ENCODE measurements at regions not wholly inside any gene's neighbourhood (a gene's known extent, or its start where the extent isn't known, plus 50 kb on each side); places are given as distances from the start of the nearest gene placed in this dataset.

DNA sequence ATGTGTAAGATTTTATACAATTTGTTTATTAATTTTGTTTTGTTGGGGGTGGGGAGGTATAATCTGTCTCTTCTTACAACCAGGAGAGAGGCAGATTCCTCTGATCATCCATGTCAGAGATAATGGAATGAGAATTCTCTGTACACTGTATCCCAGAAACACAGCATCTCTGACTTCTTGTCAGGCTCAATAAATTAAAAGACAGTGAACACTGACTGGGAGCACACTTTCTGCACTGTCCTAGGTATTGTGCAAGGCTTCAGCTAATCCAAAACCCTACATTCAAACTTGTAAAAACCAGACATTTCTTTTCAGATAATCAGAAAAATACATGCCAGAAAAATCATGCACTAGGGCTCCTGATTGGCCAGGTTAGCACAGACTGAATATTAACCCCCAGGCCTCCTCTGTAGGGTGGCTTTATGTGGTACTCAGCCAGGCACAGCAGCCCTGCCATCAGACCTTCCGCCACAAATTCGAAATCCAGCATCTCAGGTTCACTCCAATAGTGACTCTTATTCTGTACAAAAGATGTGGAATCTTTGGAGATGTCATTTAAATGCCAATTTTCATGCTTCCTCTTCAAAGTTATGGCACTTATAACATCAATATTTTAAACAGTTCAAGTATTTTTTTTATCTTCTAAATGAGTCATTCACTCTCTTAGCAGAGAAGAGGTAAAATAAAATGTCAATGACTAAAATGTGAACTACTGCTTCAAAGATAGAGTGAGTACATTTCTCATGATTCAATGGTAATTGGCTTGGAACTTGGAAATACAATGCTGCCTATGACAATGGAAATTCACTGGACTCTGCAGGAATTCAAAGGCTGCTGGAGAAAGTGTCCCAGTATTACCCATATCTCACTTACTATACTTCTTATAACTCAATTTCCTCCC is 211.5 kb downstream of the KLF12 start:
- Histone ChIP-seq H3K4me3 (replicated peaks in 1 of 3; ENCODE audit: low read depth in 2 of 3, low read length in 3 of 3) (no peak overlapping the region), H2AFZ (ENCODE audit: insufficient read depth, low read depth, low read length, poor library complexity, severe bottlenecking) (no peak overlapping the region), H3K27me3 (ENCODE audit: control insufficient read depth in 2 of 2, insufficient read depth in 2 of 2, low read length in 2 of 2) (no peaks in the 10 kb centered on the region), H3K79me2 (ENCODE audit: insufficient read depth, low read length) (no peaks in the 10 kb centered on the region), H3K4me1 (ENCODE audit: control insufficient read depth in 1 of 2, insufficient read depth in 2 of 2, low read length in 2 of 2) (no peaks in the 10 kb centered on the region), H3K27ac (ENCODE audit: low read depth in 1 of 2, low read length in 2 of 2) (no peak overlapping the region), H3K36me3 (replicated peaks in 1 of 2; ENCODE audit: control insufficient read depth in 1 of 2, insufficient read depth in 2 of 2, low read length in 2 of 2) (no peaks in the 10 kb centered on the region), H3K9ac (ENCODE audit: insufficient read depth, low read length, poor library complexity, severe bottlenecking) (no peak overlapping the region), H4K20me1 (ENCODE audit: insufficient read depth, low read length) (no peaks in the 10 kb centered on the region), H3K4me2 (replicated peaks; ENCODE audit: extremely low read depth, low read length, poor library complexity, severe bottlenecking) (no peak overlapping the region), H3K9me3 (replicated peaks in 1 of 2; ENCODE audit: control insufficient read depth in 1 of 2, insufficient read depth in 1 of 2, low read length in 2 of 2) (no peaks in the 10 kb centered on the region)
- TF ChIP-seq, protein P1, sequence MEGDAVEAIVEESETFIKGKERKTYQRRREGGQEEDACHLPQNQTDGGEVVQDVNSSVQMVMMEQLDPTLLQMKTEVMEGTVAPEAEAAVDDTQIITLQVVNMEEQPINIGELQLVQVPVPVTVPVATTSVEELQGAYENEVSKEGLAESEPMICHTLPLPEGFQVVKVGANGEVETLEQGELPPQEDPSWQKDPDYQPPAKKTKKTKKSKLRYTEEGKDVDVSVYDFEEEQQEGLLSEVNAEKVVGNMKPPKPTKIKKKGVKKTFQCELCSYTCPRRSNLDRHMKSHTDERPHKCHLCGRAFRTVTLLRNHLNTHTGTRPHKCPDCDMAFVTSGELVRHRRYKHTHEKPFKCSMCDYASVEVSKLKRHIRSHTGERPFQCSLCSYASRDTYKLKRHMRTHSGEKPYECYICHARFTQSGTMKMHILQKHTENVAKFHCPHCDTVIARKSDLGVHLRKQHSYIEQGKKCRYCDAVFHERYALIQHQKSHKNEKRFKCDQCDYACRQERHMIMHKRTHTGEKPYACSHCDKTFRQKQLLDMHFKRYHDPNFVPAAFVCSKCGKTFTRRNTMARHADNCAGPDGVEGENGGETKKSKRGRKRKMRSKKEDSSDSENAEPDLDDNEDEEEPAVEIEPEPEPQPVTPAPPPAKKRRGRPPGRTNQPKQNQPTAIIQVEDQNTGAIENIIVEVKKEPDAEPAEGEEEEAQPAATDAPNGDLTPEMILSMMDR (IDR thresholded peaks at IDR 0.05), result no peak
- intact Hi-C loops (cut with micrococcal nuclease), result no loop called here
- no peak for DNase-seq
- H3K27me3 Mint-ChIP-seq (ENCODE audit: low read depth in 3 of 3), result no peaks in the 10 kb centered on the region
- H3K36me3 Mint-ChIP-seq, result no peaks in the 10 kb centered on the region
- WGBS (ENCODE audit: insufficient coverage), result no CpG with 5 or more reads among the region's 2 CpGs
- H3K4me1 Mint-ChIP-seq, result no peaks in the 10 kb centered on the region
- H3K4me3 Mint-ChIP-seq, result no peak overlapping the region
- H3K27ac Mint-ChIP-seq, result no peak overlapping the region
- H3K9me3 Mint-ChIP-seq, result peaks cover 0 to 4% (median 0%) of the 10 kb centered on the region in 7 donors

DNA sequence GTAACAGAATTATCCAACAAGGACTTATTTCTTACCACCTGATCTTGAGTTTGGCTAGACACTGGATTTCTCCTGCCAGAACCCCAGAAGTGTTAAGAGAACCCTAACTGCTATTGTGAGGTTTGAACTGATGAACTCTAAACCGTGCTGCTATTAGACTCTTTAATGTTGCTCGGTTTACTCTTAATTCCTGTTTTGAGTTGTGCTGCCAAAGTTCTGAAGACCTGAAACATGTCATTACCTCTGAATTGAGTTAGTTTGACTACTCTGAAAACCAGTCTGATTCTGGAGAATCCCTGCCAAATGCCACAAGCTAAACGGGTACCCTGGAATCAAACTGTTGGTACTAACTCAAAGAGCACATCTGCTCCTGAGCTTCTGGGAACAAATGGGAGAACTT is 215.5 kb downstream of the KLF12 start:
- Histone ChIP-seq H2AFZ (ENCODE audit: insufficient read depth, low read depth, low read length, poor library complexity, severe bottlenecking) (no peak overlapping the region), H3K27ac (ENCODE audit: low read depth in 1 of 2, low read length in 2 of 2) (no peak overlapping the region), H3K4me3 (replicated peaks in 1 of 3; ENCODE audit: low read depth in 2 of 3, low read length in 3 of 3) (no peak overlapping the region), H3K9ac (ENCODE audit: insufficient read depth, low read length, poor library complexity, severe bottlenecking) (no peak overlapping the region), H3K9me3 (replicated peaks in 1 of 2; ENCODE audit: control insufficient read depth in 1 of 2, insufficient read depth in 1 of 2, low read length in 2 of 2) (no peaks in the 10 kb centered on the region), H3K79me2 (ENCODE audit: insufficient read depth, low read length) (no peaks in the 10 kb centered on the region), H3K27me3 (ENCODE audit: control insufficient read depth in 2 of 2, insufficient read depth in 2 of 2, low read length in 2 of 2) (no peaks in the 10 kb centered on the region), H4K20me1 (ENCODE audit: insufficient read depth, low read length) (no peaks in the 10 kb centered on the region), H3K4me2 (replicated peaks; ENCODE audit: extremely low read depth, low read length, poor library complexity, severe bottlenecking) (no peak overlapping the region), H3K36me3 (replicated peaks in 1 of 2; ENCODE audit: control insufficient read depth in 1 of 2, insufficient read depth in 2 of 2, low read length in 2 of 2) (no peaks in the 10 kb centered on the region), H3K4me1 (ENCODE audit: control insufficient read depth in 1 of 2, insufficient read depth in 2 of 2, low read length in 2 of 2) (no peaks in the 10 kb centered on the region)
- TF ChIP-seq, protein P1 (IDR thresholded peaks at IDR 0.05), result no peak
- 95% methylated on average over 2 of the region's 3 CpGs for WGBS (ENCODE audit: insufficient coverage)
- Mint-ChIP-seq H3K36me3 (no peaks in the 10 kb centered on the region), H3K4me1 (no peaks in the 10 kb centered on the region), H3K9me3 (peaks cover 0 to 1% (median 0%) of the 10 kb centered on the region in 7 donors), H3K27ac (no peak overlapping the region), H3K4me3 (no peak overlapping the region), H3K27me3 (ENCODE audit: low read depth in 3 of 3) (no peaks in the 10 kb centered on the region)
- DNase-seq, result no peak
- intact Hi-C loops (cut with micrococcal nuclease), result no loop called here

Data from CD14-positive monocyte (primary cell).